Heart right ventricle (tissue), 16 donors: ENCODE measurements at regions not wholly inside any gene's neighbourhood (a gene's known extent, or its start where the extent isn't known, plus 50 kb on each side); places are given as distances from the start of the nearest gene placed in this dataset.

Source experiments
- ATAC-seq, 8 donors: fragments of 200-7000 bp; cut with Tn5 transposase; one replicate each; pipeline ENCODE4 v1.9.1; 2020; ENCODE audit warnings: mild to moderate bottlenecking in 8 of 8, moderate library complexity in 8 of 8, moderate number of reproducible peaks in 1 of 8
- DNase-seq, 2 donors: peaks; one replicate each; pipeline ENCODE4 v3.0.0-alpha.2; 2020
- H3K27ac ChIP-seq, 10 donors: fragments of 200-600 bp; sonication (generic) in 2 of 10; one replicate each; pipeline versions ENCODE4 v1.5.0 to v1.8.0; 2020 to 2022; ENCODE audit warnings: mild to moderate bottlenecking in 3 of 10
- H3K27me3 ChIP-seq, 7 donors: fragments of 200-600 bp; one replicate each; pipeline ENCODE4 v1.8.0; 2021 to 2022; ENCODE audit warnings: mild to moderate bottlenecking in 2 of 7
- H3K36me3 ChIP-seq, 9 donors: fragments of 200-600 bp; sonication (generic) in 1 of 9; one replicate each; pipeline versions ENCODE4 v1.5.0 to v1.8.0; 2020 to 2022; ENCODE audit warnings: mild to moderate bottlenecking in 2 of 9
- H3K4me1 ChIP-seq, 9 donors: fragments of 200-600 bp; sonication (generic) in 1 of 9; one replicate each; pipeline versions ENCODE4 v1.5.0 to v1.8.0; 2020 to 2022; ENCODE audit warnings: mild to moderate bottlenecking in 4 of 9
- H3K4me3 ChIP-seq, 10 donors: fragments of 200-600 bp; sonication (generic) in 2 of 10; one replicate each; pipeline versions ENCODE4 v1.5.0 to v1.8.0; 2020 to 2022; ENCODE audit warnings: mild to moderate bottlenecking in 7 of 10, moderate library complexity in 2 of 10
- H3K9me3 ChIP-seq, 11 donors: fragments of 200-600 bp in 10 of 11; sonication (generic) in 2 of 11; one replicate each; pipeline versions ENCODE4 v1.5.0 to v1.8.0; 2013 to 2022; ENCODE audit warnings: mild to moderate bottlenecking in 2 of 11, control low read depth in 1 of 11, moderate library complexity in 1 of 11
- CTCF ChIP-seq, 9 donors: fragments of 200-600 bp; sonication (generic) in 2 of 9; IDR thresholded peaks; one replicate each; pipeline versions ENCODE4 v1.5.0 to v1.8.0; 2021 to 2022; ENCODE audit warnings: antibody characterized with exemption in 9 of 9, mild to moderate bottlenecking in 5 of 9, moderate library complexity in 1 of 9
- WGBS, 2 donors: extraction: QIAGEN DNeasy Blood & Tissue Kit; methylation state at CpG; one replicate each; pipeline ENCODE4 v1.1.7; 2013; ENCODE audit warnings: inconsistent platforms in 1 of 2; 5-methylcytosine and 5-hydroxymethylcytosine counted together
- intact Hi-C, 10 donors: fragments of 100-400 bp; cut with DNase I; formaldehyde crosslinking; loops; one replicate each; pipeline versions ENCODE4 v1.11.1 to v1.14.2; 2022
- donor health status: Arrhythmogenic right ventricular cardiomyopathy.
- donor health status: ischemic (EF 13 %, LVEDD 7.1; RV severe dilation, severe dysfunction).
- donor health status: healthy with polysubstance abuse.
- donor health status: DM: no; HTN: yes; CAD: no.
- donor health status: DM: no; HTN: no; CAD: no.
- donor health status: ischemic (EF 25% LVEDD 6.9; RV normal size, moderate dysfunction).
- donor health status: ischemic (EF 25% LVEDD 5.7; RV mildly dilated, moderate dysfunction).
- donor health status: healthy.
- donor health status: DM: yes; HTN: yes; CAD: no.
- donor health status: Ischemic cardiomyopathy.
- donor health status: ischemic (EF 35%, LVEDD 5.7; RV mildly dilated, moderate dysfunction).
- donor health status: nonischemic (EF 11% LVEDD 7.7; RV severe dilation, severe dysfunction).
- donor health status: DM: yes; HTN: yes; CAD: no.
- donor health status: PGD.
- donor health status: ischemic (EF 29% LVEDD 5.4; RV normal size, mild dysfunction).
- donor health status: nonischemic (EF 23%, LVEDD 6.1; RV moderate dilation, normal function).

- Histone ChIP-seq H3K4me3 (no peak overlapping the region), H3K9me3 (no peaks in the 10 kb centered on the region), H3K36me3 (no peaks in the 10 kb centered on the region), H3K27ac (no peak overlapping the region), H3K4me1 (peaks cover 0 to 14% (median 6%) of the 10 kb centered on the region in 9 donors), H3K27me3 (peaks cover 0 to 5% (median 0%) of the 10 kb centered on the region in 7 donors)
- intact Hi-C loops, result no loop called here
- TF ChIP-seq CTCF (IDR thresholded peaks at IDR 0.05), result no peak
- DNase-seq, result no peak
- ATAC-seq, result no peak
- 87 to 89% methylated on average over 2 of the region's 2 CpGs for WGBS, 2 donors
Observed at GRCh38 chr4:86502081-86502480, 92.0 kb upstream of the PTPN13 start.

- no peaks in the 10 kb centered on the region for H3K9me3 ChIP-seq
- H3K4me1 ChIP-seq, result peaks cover 0 to 12% (median 0%) of the 10 kb centered on the region in 9 donors
- no peak for ATAC-seq
- no peaks in the 10 kb centered on the region for H3K36me3 ChIP-seq
- H3K27ac ChIP-seq, result no peak overlapping the region
- WGBS, 2 donors, result 19 to 23% methylated on average over 1 of the region's 1 CpG
- TF ChIP-seq CTCF (IDR thresholded peaks at IDR 0.05), result no peak
- DNase-seq, result no peak
- peaks cover 0 to under 1% (median 0%) of the 10 kb centered on the region in 7 donors for H3K27me3 ChIP-seq
- H3K4me3 ChIP-seq, result no peak overlapping the region
- intact Hi-C loops, result no loop called here
Observed at GRCh38 chr4:86506591-86506990, 87.5 kb upstream of the PTPN13 start.

- Histone ChIP-seq H3K4me1 (peaks cover 0 to 12% (median 0%) of the 10 kb centered on the region in 9 donors), H3K27me3 (no peaks in the 10 kb centered on the region), H3K4me3 (peak overlapping the region in 4 of 10 donors; percentile 10 to 24 (median 13)), H3K27ac (peak overlapping the region in 3 of 10 donors; percentile 7 to 33 (median 14)), H3K36me3 (no peaks in the 10 kb centered on the region), H3K9me3 (no peaks in the 10 kb centered on the region)
- intact Hi-C loops, result loop anchor here in 1 of 10 donors (1.0 kb wide), 1 partner anchor 22 kb away; no protein-coding TSS in a partner anchor
- no peak for TF ChIP-seq CTCF (IDR thresholded peaks at IDR 0.05)
- 42 to 45% methylated on average over 3 of the region's 3 CpGs for WGBS, 2 donors
- no peak for ATAC-seq
- no peak for DNase-seq
Observed at GRCh38 chr4:86508436-86508835, 85.7 kb upstream of the PTPN13 start.

- Histone ChIP-seq H3K4me3 (no peak overlapping the region), H3K9me3 (peaks cover 0 to 16% (median 0%) of the 10 kb centered on the region in 11 donors), H3K27me3 (no peaks in the 10 kb centered on the region), H3K36me3 (no peaks in the 10 kb centered on the region), H3K27ac (no peak overlapping the region), H3K4me1 (peaks cover 0 to 12% (median 0%) of the 10 kb centered on the region in 9 donors)
- WGBS, 2 donors, result 82 to 84% methylated on average over 2 of the region's 2 CpGs
- TF ChIP-seq CTCF (IDR thresholded peaks at IDR 0.05), result no peak
- DNase-seq (no peak), ATAC-seq (no peak)
- intact Hi-C loops, result no loop called here
Observed at GRCh38 chr4:86511590-86511989, 82.5 kb upstream of the PTPN13 start.
